ENCODE measurements at regions not wholly inside any gene's neighbourhood (a gene's known extent, or its start where the extent isn't known, plus 50 kb on each side); places are given as distances from the start of the nearest gene placed in this dataset.

DNA sequence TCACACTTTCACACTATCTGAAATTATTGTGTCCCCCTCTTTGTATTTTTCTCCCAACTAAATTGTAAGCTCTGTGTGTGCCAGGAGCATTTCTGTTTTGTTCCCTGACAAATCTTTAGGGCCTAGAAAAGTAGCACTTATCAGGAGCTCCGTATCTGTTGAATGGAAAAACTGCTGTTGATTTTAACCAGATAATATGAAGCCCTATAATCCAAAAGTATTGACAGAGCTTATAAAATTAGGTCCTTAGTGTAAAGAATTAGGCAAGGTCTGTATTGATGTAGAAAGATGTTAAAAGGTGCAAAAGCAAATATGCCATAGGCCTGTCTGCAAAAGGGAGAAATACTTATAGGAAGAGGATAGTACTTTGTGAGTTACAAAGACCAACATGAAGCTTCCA is 109.4 kb upstream of the ISL1 start:
- in situ Hi-C loops (cut with MboI; ENCODE audit: low pct_unique_long_range_greater_than_20kb, low sequenced_read_pairs, unreplicated experiment): no loop called here
- DNase-seq (ENCODE audit: low spot score): no peak
- TF ChIP-seq, protein P1, sequence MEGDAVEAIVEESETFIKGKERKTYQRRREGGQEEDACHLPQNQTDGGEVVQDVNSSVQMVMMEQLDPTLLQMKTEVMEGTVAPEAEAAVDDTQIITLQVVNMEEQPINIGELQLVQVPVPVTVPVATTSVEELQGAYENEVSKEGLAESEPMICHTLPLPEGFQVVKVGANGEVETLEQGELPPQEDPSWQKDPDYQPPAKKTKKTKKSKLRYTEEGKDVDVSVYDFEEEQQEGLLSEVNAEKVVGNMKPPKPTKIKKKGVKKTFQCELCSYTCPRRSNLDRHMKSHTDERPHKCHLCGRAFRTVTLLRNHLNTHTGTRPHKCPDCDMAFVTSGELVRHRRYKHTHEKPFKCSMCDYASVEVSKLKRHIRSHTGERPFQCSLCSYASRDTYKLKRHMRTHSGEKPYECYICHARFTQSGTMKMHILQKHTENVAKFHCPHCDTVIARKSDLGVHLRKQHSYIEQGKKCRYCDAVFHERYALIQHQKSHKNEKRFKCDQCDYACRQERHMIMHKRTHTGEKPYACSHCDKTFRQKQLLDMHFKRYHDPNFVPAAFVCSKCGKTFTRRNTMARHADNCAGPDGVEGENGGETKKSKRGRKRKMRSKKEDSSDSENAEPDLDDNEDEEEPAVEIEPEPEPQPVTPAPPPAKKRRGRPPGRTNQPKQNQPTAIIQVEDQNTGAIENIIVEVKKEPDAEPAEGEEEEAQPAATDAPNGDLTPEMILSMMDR (IDR thresholded peaks at IDR 0.05; ENCODE audit: extremely low read depth, insufficient read depth, missing control alignments): no peak

DNA sequence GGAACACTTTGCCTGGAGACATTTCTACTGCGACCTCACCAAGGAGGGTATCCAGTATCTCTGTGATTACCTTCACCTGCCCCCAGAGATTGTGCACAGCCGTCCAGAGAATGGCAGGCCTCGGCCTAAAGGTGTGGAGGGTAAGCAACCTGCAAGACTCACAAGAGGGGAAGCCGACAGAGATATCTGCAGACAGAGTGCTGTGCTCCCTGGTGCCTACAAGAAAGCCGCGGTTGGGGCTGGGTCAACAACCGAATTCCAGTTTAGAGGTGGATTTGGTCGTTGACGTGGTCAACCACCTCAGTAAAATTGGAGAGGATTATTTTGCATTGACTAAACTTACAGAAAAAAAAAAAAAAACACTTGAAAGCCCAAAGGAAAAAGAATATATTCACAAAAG is 107.8 kb upstream of the ISL1 start:
- no peak for DNase-seq (ENCODE audit: low spot score)
- in situ Hi-C loops (cut with MboI; ENCODE audit: low pct_unique_long_range_greater_than_20kb, low sequenced_read_pairs, unreplicated experiment): no loop called here
- TF ChIP-seq, protein P1 (IDR thresholded peaks at IDR 0.05; ENCODE audit: extremely low read depth, insufficient read depth, missing control alignments): no peak

- TF ChIP-seq, protein P1 (IDR thresholded peaks at IDR 0.05; ENCODE audit: extremely low read depth, insufficient read depth, missing control alignments): no peak
- DNase-seq (ENCODE audit: low spot score): no peak
- in situ Hi-C loops (cut with MboI; ENCODE audit: low pct_unique_long_range_greater_than_20kb, low sequenced_read_pairs, unreplicated experiment): no loop called here
Observed at GRCh38 chr5:51276250-51276649, 107.0 kb upstream of the ISL1 start.

- TF ChIP-seq, protein P1 (IDR thresholded peaks at IDR 0.05; ENCODE audit: extremely low read depth, insufficient read depth, missing control alignments): no peak
- in situ Hi-C loops (cut with MboI; ENCODE audit: low pct_unique_long_range_greater_than_20kb, low sequenced_read_pairs, unreplicated experiment): no loop called here
- DNase-seq (ENCODE audit: low spot score): no peak
Observed at GRCh38 chr5:51278539-51278938, 104.7 kb upstream of the ISL1 start.

DNA sequence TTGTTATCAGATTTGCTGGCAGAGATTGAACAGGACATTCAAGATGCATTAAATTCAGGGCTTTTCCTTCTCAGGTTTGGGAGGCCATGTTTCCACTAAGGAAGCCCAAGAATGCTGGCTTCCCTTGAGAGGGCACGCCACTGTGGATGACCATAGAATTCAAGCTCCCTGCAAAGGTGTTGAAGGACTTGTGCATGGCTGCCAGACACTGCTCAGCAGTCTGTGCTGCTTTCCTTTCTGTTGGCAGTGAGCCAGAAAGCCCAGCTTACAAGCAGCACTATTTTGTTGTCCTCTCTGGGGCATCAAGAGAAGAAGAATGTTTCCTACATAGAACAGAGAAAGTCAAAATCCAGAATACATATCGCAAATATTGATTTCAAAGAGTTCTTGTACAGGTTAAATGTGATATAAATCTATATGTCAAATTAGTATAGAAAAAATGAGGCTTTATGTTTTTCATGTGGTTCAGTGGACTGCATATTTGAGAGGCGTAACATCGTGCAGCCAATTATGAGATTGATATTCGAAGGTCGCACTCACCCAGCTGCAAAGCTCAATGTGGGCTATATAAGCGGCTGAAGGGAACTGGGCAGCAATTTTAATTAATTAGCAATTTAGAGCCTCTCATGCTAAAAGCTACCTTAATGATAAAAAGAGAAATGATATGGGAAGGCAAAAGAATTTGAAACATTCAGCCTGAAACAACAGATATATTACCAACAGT is 103.1 kb upstream of the ISL1 start:
- in situ Hi-C loops (cut with MboI; ENCODE audit: low pct_unique_long_range_greater_than_20kb, low sequenced_read_pairs, unreplicated experiment): no loop called here
- TF ChIP-seq, protein P1 (IDR thresholded peaks at IDR 0.05; ENCODE audit: extremely low read depth, insufficient read depth, missing control alignments): no peak
- DNase-seq (ENCODE audit: low spot score): no peak

GRCh38 chr5:51286046-51286445 is 97.2 kb upstream of the ISL1 start:
- TF ChIP-seq, protein P1 (IDR thresholded peaks at IDR 0.05; ENCODE audit: extremely low read depth, insufficient read depth, missing control alignments): no peak
- in situ Hi-C loops (cut with MboI; ENCODE audit: low pct_unique_long_range_greater_than_20kb, low sequenced_read_pairs, unreplicated experiment): no loop called here
- DNase-seq (ENCODE audit: low spot score): no peak
